ENCODE measurements at regions not wholly inside any gene's neighbourhood (a gene's known extent, or its start where the extent isn't known, plus 50 kb on each side); places are given as distances from the start of the nearest gene placed in this dataset.

DNA sequence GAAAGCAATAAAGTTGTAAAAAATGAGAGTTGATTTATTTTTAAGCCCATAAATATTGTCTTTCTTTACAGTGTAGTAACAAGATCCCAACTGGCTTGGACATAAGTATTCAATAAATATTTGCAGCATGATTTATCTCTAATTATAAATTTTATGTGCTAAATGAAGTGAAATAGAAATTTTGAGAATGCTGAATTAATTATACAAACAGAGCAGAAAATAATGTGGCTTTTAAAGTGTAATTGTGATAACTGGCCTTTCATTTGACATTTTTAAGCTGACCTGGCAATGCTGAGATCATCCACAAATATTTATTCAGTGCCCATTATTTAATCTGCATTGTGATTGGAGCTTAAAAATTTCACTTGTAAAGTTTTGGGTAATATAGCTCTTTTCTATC lies 201.6 kb upstream of the NAV3 start:
- no peak for TF ChIP-seq EZH2 (IDR thresholded peaks at IDR 0.05; ENCODE audit: insufficient read depth, low read length)
- TF ChIP-seq, protein P1, sequence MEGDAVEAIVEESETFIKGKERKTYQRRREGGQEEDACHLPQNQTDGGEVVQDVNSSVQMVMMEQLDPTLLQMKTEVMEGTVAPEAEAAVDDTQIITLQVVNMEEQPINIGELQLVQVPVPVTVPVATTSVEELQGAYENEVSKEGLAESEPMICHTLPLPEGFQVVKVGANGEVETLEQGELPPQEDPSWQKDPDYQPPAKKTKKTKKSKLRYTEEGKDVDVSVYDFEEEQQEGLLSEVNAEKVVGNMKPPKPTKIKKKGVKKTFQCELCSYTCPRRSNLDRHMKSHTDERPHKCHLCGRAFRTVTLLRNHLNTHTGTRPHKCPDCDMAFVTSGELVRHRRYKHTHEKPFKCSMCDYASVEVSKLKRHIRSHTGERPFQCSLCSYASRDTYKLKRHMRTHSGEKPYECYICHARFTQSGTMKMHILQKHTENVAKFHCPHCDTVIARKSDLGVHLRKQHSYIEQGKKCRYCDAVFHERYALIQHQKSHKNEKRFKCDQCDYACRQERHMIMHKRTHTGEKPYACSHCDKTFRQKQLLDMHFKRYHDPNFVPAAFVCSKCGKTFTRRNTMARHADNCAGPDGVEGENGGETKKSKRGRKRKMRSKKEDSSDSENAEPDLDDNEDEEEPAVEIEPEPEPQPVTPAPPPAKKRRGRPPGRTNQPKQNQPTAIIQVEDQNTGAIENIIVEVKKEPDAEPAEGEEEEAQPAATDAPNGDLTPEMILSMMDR (IDR thresholded peaks at IDR 0.05; ENCODE audit: insufficient read depth, low read depth, low read length): no peak

Data from astrocyte (in vitro differentiated cells and primary cell).